Urinary bladder (tissue), 3 donors: ENCODE measurements at regions not wholly inside any gene's neighbourhood (a gene's known extent, or its start where the extent isn't known, plus 50 kb on each side); places are given as distances from the start of the nearest gene placed in this dataset.
A peak's percentile ranks its signal among the peaks of the same experiment; 100 is the strongest.

Experiments used
- DNase-seq: peaks from one replicate; pipeline ENCODE4 v3.0.0-alpha.2; 2015; ENCODE audit errors: extremely low spot score
- H3K27ac ChIP-seq: one replicate; pipeline ENCODE4 v1.5.1; 2013; ENCODE audit warnings: low read depth, mild to moderate bottlenecking, moderate library complexity
- H3K36me3 ChIP-seq: one replicate; pipeline ENCODE4 v1.6.1; 2013; ENCODE audit warnings: mild to moderate bottlenecking, moderate library complexity; ENCODE audit not compliant: insufficient read depth
- H3K4me1 ChIP-seq: one replicate; pipeline ENCODE4 v1.6.1; 2013; ENCODE audit warnings: mild to moderate bottlenecking, moderate library complexity; ENCODE audit not compliant: insufficient read depth
- H3K4me3 ChIP-seq: one replicate; pipeline ENCODE4 v1.5.1; 2013; ENCODE audit warnings: low read depth, low read length
- WGBS: extraction: QIAGEN DNeasy Blood & Tissue Kit; methylation state at CpG from one replicate; pipeline ENCODE4 v1.1.7; 2013; 5-methylcytosine and 5-hydroxymethylcytosine counted together
- donor health status: healthy with polysubstance abuse.
- donor health status: healthy.

DNA sequence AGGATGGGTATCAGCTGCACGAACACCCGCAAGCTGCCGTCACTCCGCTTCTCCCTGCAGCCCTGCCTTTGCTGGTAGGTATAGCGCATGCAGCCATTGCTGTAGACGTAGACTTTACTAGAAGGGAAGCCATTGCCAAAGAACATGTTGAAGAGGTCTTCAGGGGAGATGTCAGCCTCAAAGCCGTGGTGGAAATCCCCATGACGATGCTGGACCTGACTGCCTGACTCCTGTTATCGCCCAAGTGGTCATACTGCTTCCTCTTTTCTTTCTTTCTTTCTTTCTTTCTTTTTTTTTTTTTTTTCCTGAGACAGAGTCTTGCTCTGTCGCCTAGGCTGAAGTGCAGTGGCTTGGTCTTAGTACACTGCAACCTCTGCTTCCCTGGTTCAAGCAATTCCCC, 68.7 kb upstream of the SPRED2 start:
- Histone ChIP-seq H3K4me3 (no peak overlapping the region), H3K36me3 (no peaks in the 10 kb centered on the region), H3K4me1 (no peaks in the 10 kb centered on the region), H3K27ac (no peak overlapping the region)
- DNase-seq = no peak
- WGBS = 97% methylated on average over 10 of the region's 10 CpGs

DNA sequence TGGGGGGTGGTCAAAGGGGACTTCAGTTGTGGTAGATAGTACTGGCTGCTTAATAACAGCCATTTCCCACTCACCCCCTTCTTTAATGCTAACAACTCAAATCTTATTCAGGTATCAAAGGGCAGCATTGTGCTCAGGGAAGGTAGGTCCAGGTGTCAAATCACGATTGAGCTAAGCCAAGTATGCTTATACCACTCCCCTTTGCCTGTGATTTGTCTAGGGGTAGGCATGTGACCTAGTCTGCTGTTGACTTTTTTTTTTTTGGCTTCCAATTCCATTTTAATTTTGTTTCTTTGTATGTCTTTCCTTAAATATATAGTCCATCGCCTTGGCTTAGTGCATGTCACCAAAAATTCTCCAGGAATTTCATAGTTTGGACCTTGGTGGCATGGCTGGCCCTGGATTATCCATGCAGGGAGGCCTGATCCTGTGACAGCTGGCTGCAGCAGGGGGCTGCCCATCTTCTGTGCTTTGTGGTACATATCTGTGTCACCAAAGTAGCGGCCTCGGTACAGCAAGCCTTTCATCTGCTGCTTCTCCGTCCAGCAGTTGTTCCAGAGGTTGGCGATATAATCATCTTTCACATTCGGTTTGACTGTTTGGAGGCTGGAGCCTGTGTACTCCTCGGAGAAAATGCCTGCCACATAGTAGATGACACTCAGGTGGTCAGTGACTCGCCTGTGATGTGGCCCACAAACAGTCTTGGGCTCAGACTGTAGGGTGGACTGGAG, 68.1 kb upstream of the SPRED2 start:
- no peak for DNase-seq
- no peaks in the 10 kb centered on the region for H3K4me1 ChIP-seq
- no peak overlapping the region for H3K4me3 ChIP-seq
- no peak overlapping the region for H3K27ac ChIP-seq
- H3K36me3 ChIP-seq = no peaks in the 10 kb centered on the region
- 93% methylated on average over 9 of the region's 9 CpGs for WGBS

DNA sequence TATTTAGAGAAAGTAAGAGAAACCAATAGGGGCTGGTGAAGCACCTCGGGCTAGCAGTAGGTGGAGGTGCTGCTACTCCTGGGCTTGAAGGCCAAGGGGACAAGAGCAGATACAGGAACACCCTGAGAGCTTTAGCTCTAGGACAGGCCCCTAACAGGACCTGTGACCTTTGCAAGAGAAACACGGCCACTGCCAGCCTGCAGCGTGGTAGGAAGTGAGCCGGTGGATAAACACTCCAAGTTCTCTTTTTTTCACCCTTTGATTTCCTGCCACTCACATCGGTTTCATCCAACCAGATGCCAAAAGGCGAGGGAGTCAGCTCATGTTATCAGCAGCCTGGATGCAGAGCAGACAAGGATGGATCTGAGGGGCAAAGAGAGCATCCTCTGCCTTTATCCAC, 66.8 kb upstream of the SPRED2 start:
- Histone ChIP-seq H3K4me1 (no peaks in the 10 kb centered on the region), H3K36me3 (no peaks in the 10 kb centered on the region)
- WGBS = 62% methylated on average over 6 of the region's 6 CpGs

DNA sequence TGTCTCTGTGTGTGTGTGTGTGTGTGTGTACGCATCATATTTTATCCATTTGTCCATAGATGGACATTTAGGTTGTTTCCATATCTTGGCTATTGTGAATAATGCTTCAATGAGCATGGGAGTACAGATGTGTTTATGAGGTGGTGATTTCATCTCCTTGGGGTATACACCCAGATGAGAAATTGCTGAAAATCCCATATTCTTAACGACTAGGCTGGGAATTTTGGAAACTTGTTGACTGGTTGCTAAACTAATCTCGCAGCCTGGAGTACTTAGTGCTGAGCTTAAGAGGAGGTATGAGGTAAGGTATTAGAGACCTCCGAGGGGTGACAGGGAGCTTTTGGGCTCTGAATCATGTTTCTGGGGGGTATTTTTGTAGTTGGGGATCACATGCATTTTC, 66.0 kb upstream of the SPRED2 start:
- H3K27ac ChIP-seq = no peak overlapping the region
- H3K4me1 ChIP-seq = no peaks in the 10 kb centered on the region
- DNase-seq = no peak
- H3K4me3 ChIP-seq = no peak overlapping the region
- H3K36me3 ChIP-seq = no peaks in the 10 kb centered on the region
- 90% methylated on average over 4 of the region's 4 CpGs for WGBS

More for the DNA sequence above, 66.8 kb upstream of the SPRED2 start:
- Histone ChIP-seq H3K27ac (no peak overlapping the region), H3K4me3 (no peak overlapping the region)
- no peak for DNase-seq

DNA sequence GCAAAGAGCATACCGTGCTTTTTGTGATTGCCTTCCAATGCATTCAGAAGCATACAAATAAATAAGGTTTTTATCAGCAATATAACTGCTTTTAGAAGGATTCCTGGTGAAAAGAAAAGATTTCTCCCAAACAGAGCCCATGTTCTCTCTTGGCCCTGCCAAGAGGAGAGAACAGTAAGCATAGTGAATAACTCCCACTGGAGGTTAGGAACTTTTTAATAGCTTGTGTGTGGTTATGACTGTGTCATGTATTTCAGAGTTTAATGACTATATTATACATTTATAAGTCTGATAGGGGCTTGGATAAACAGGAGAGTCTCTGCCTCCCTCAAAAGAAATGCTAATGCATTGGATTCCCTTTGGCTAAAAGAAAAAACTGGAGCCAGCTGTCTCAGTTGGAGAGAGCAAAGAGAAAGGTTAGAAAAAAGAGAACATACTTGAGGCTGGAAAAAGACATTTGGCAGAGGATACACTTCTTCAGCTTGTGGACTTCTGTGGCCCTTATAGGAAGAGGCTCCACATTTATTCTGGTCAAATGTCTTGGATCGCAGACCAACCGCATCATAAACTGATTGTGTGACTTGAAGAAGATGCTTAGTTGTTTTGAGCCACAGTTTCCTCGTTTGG, 63.0 kb upstream of the SPRED2 start:
- H3K4me3 ChIP-seq = no peak overlapping the region
- DNase-seq = peak; percentile 79
- WGBS = 52% methylated on average over 4 of the region's 4 CpGs

DNA sequence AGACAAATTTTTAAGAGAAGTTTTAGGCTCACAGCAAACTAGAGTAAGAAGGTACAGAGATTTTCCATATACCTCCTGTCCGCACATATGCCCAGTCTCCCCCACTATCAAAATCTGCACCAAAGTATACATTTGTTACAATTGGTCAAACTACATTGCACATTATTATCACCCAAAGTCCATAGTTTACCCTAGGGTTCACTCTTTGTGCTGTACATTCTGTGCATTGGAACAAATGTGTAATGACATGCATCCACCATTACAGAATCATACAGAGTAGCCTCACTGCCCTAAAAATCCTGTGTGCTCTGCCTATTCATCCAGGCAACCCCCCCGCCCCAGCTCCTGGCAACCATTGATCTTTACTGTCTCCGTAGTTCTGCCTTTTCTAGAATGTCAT, 61.7 kb upstream of the SPRED2 start:
- DNase-seq = no peak
- Histone ChIP-seq H3K27ac (no peak overlapping the region), H3K4me1 (no peaks in the 10 kb centered on the region), H3K4me3 (no peak overlapping the region), H3K36me3 (no peaks in the 10 kb centered on the region)
- 77% methylated on average over 3 of the region's 3 CpGs for WGBS

More for the DNA sequence above, 63.0 kb upstream of the SPRED2 start:
- Histone ChIP-seq H3K4me1 (no peaks in the 10 kb centered on the region), H3K36me3 (no peaks in the 10 kb centered on the region), H3K27ac (no peak overlapping the region)

DNA sequence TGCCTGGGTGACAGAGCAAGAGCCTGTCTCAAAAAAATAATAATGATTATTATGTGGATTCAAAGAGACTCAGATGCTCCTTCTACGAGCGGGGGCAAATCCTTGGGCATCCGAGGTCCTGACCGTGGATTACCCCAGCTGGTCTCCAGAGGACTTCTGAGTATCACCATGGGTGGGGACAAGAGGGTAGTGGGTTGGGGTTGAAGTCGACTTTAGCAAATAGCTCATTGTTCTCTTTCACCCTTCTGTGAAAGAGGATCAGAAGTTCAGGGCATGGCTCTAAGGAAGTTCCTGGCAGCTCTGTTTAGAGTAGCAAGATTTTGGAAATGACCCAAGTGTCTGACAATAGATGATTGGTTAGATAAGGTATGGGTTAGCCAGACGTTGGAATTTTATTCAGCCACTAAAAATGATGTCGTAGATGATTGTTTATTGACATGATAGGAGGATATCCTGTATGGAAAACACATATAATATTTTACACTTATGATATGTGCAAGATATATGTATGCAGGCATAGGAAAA, 59.0 kb upstream of the SPRED2 start:
- Histone ChIP-seq H3K4me1 (no peaks in the 10 kb centered on the region), H3K27ac (no peak overlapping the region), H3K4me3 (no peak overlapping the region), H3K36me3 (no peaks in the 10 kb centered on the region)
- no peak for DNase-seq
- 66% methylated on average over 7 of the region's 7 CpGs for WGBS

DNA sequence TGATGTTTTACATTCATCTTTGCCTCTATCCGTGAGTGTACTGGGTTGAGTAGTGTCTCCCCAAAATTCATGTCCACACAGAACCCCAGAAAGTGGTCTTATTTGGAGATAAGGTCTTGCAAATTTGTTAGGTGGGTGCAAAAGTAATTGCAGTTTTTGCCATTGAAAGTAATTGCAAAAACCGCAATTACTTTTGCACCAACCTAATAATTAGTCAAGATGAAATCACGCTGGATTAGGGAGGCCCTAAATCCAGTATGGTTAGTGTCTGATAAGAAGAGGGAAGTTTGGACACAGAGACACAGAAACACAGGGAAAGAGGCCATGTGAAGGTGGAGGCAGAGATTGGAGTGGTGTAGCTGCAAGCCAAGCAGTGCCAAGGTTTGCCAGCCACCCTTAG, 57.8 kb upstream of the SPRED2 start:
- Histone ChIP-seq H3K27ac (no peak overlapping the region), H3K36me3 (no peaks in the 10 kb centered on the region), H3K4me3 (no peak overlapping the region), H3K4me1 (no peaks in the 10 kb centered on the region)
- 93% methylated on average over 3 of the region's 3 CpGs for WGBS
- DNase-seq = no peak

DNA sequence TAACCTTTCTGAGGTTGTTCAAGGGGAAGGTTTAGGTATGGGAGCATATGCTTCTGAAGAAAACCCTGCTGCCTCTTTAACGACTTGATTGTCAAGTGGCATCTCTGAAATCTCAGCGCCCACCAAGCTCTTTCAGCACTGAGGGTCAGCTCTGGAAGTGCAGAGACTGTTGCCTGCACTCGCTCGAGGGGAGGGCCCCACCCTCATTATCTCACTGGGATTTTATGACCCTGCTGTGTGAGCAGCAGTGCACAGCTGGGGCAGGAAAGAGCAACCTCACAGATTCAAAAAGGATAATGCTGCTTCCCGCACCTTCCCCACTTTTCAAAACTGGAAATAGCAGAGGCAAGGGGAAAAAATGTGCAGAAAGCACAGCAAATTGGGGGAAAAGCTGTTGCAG, 56.9 kb upstream of the SPRED2 start:
- H3K36me3 ChIP-seq = no peaks in the 10 kb centered on the region
- WGBS = 28% methylated on average over 5 of the region's 5 CpGs
- no peak overlapping the region for H3K27ac ChIP-seq
- no peaks in the 10 kb centered on the region for H3K4me1 ChIP-seq
- DNase-seq = no peak
- H3K4me3 ChIP-seq = no peak overlapping the region

DNA sequence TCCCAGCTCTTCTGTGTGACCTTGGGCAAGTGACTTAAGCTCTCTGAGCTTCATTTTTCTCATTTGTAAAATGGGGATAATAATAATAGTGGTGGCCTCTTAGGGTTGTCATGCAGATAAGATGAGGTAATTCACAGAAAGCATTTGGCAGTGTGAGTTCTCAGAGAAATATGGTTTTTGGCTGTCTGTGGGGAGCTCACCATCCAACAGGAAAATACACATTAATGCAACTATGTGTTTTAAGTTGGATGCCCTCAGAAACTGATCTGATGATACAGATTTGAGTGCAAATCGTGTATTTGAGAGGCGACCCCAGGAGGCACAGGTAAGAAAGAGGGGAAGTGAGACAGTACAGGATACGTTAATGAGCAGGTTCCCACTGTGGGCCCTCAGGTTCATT, 56.1 kb upstream of the SPRED2 start:
- DNase-seq = no peak
- no peak overlapping the region for H3K4me3 ChIP-seq
- H3K36me3 ChIP-seq = no peaks in the 10 kb centered on the region
- 86% methylated on average over 3 of the region's 3 CpGs for WGBS
- H3K27ac ChIP-seq = no peak overlapping the region
- H3K4me1 ChIP-seq = no peaks in the 10 kb centered on the region

DNA sequence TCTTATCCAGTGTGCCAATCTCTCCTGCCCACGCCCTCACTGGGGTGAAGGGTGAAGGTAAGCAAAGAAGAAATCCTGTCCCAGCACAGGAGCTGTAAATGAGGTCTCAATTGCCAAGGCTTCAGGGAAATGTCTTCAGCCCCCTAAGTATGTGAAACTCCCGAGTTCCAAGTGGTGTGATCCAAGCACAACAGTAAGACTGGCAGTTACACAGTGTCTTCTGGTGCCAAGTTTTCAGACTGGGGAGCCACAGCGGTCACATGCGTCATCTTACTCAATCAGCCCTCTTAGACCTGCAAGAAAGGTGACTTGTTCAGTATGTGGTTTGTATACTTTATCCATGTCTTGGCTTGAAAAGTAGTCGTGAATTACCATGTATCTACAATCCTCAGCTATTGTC, 55.0 kb upstream of the SPRED2 start:
- H3K36me3 ChIP-seq = no peaks in the 10 kb centered on the region
- no peak overlapping the region for H3K27ac ChIP-seq
- DNase-seq = no peak
- no peaks in the 10 kb centered on the region for H3K4me1 ChIP-seq
- 85% methylated on average over 5 of the region's 5 CpGs for WGBS
- H3K4me3 ChIP-seq = no peak overlapping the region

DNA sequence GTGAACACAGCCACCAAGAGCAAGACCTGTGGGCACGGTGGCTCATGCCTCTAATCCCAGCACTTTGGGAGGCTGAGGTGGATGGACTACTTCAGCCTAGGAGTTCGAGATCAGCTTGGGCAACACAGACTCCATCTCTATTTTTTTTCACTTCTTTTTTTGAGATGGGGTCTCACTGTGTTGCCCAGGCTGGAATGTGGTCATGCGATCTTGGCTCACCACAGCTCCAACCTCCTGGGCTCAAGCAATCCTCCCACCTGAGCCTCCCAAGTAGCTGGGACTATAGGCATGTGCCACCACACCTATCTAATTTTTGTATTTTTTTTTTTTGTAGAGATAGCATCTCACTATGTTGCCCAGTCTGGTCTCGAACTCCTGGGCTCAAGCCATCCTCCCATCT, 54.4 kb upstream of the SPRED2 start:
- 91% methylated on average over 4 of the region's 4 CpGs for WGBS
- Histone ChIP-seq H3K36me3 (no peaks in the 10 kb centered on the region), H3K4me1 (no peaks in the 10 kb centered on the region), H3K4me3 (no peak overlapping the region), H3K27ac (no peak overlapping the region)
- DNase-seq = no peak

DNA sequence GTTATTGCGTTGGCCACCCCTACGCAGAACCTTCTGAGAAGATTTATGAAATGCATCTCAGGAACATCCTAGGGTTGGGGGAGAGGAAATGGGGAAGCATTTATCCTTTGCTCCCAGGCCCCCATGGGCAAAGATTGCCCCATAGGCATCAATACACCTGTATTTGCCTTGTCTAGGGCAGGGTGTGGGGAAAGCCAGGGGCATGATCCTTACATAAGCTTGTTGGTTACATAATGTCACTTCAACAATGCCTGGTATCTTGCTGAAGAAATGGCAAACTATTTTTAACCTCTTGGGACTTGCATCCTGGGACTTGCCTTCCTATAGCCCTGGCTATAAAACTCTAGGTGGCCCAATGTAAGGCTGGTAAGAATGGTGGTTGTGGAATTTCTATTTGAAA, 53.9 kb upstream of the SPRED2 start:
- H3K4me1 ChIP-seq = no peaks in the 10 kb centered on the region
- H3K4me3 ChIP-seq = no peak overlapping the region
- H3K27ac ChIP-seq = no peak overlapping the region
- DNase-seq = no peak
- no peaks in the 10 kb centered on the region for H3K36me3 ChIP-seq
- 97% methylated on average over 2 of the region's 2 CpGs for WGBS

DNA sequence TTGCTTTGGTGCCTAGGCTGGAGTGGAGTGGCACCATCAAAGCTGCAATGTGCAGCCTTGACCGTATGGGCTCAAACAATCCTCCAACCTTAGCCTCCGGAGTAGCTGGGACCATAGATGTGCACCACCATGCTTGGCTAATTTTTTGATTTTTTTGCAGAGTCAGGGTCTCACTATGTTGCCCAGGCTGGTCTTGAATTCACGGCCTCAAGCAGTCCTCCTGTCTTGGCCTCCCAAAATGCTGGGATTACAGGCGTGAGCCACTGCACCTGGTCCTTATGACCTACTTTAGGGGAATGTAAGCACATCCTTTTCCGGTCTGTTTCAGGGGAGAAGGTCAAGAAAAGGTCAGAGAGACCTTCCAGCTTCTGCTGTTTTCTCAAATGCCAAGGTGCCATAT, 53.4 kb upstream of the SPRED2 start:
- no peaks in the 10 kb centered on the region for H3K36me3 ChIP-seq
- 93% methylated on average over 5 of the region's 5 CpGs for WGBS
- DNase-seq = no peak
- no peaks in the 10 kb centered on the region for H3K4me1 ChIP-seq
- no peak overlapping the region for H3K27ac ChIP-seq
- H3K4me3 ChIP-seq = no peak overlapping the region
